Stimulated activated CD4-positive, alpha-beta T cell treated with anti-CD3 and anti-CD28 coated beads, Interleukin-4, amount 100 ng/mL, for 48 hours (primary cell): ENCODE measurements at regions not wholly inside any gene's neighbourhood (a gene's known extent, or its start where the extent isn't known, plus 50 kb on each side); places are given as distances from the start of the nearest gene placed in this dataset.
"Not testable (repeated sequence)": the region's sequence is repeated elsewhere in the genome, so short reads cannot be mapped to it uniquely, and the experiment has no call there.

Experiments used
- DNase-seq, 2 donors: peaks; one replicate each; pipeline ENCODE4 v3.0.0-alpha.2; 2020; ENCODE audit warnings: low read depth in 2 of 2

GRCh38 chr3:164132878-164133277 lies 945.4 kb downstream of the SI start:
- DNase-seq: no peak

GRCh38 chr3:164113371-164114332 lies 964.6 kb downstream of the SI start:
- DNase-seq: no peak

GRCh38 chr3:164096352-164096751 lies 981.9 kb downstream of the SI start:
- no peak for DNase-seq

- no peak for DNase-seq
Observed at GRCh38 chr3:164095949-164096348, 982.3 kb downstream of the SI start.

GRCh38 chr3:164095279-164095678 lies 983.0 kb downstream of the SI start:
- no peak for DNase-seq

GRCh38 chr3:164094546-164094945 lies 983.8 kb downstream of the SI start:
- no peak for DNase-seq

GRCh38 chr3:164080208-164080607 lies 998.1 kb downstream of the SI start:
- no peak for DNase-seq

GRCh38 chr3:164064298-164064697 lies 1014.0 kb downstream of the SI start:
- no peak for DNase-seq

- no peak for DNase-seq
Observed at GRCh38 chr3:164060923-164061322, 1017.4 kb downstream of the SI start.

- no peak for DNase-seq
Observed at GRCh38 chr3:164049847-164050246, 1028.4 kb downstream of the SI start.

- no peak for DNase-seq
Observed at GRCh38 chr3:164048451-164048850, 1029.8 kb downstream of the SI start.

- no peak for DNase-seq
Observed at GRCh38 chr3:164040991-164041390, 1037.3 kb downstream of the SI start.

GRCh38 chr3:164030194-164030593 lies 1048.1 kb downstream of the SI start:
- no peak for DNase-seq

GRCh38 chr3:164024786-164025185 lies 1053.5 kb downstream of the SI start:
- DNase-seq: no peak

- DNase-seq: no peak
Observed at GRCh38 chr3:164023480-164023879, 1054.8 kb downstream of the SI start.

- no peak for DNase-seq
Observed at GRCh38 chr3:164018500-164018899, 1059.8 kb downstream of the SI start.

- DNase-seq: no peak
Observed at GRCh38 chr3:164007765-164008164, 1070.5 kb downstream of the SI start.

GRCh38 chr3:164004205-164004604 lies 1074.1 kb downstream of the SI start:
- DNase-seq: no peak

GRCh38 chr3:164003016-164003415 lies 1075.3 kb downstream of the SI start:
- not testable (repeated sequence) for DNase-seq

- DNase-seq: no peak
Observed at GRCh38 chr3:163983940-163984339, 1094.4 kb downstream of the SI start.

GRCh38 chr3:163971861-163972260 lies 1106.4 kb downstream of the SI start:
- DNase-seq: no peak

GRCh38 chr3:163957072-163957471 lies 1121.2 kb downstream of the SI start:
- DNase-seq: no peak

GRCh38 chr3:163953526-163953925 lies 1124.8 kb downstream of the SI start:
- DNase-seq: no peak

GRCh38 chr3:163952499-163952898 lies 1125.8 kb downstream of the SI start:
- DNase-seq: no peak
